Tibial nerve (tissue), 4 donors: ENCODE measurements at regions not wholly inside any gene's neighbourhood (a gene's known extent, or its start where the extent isn't known, plus 50 kb on each side); places are given as distances from the start of the nearest gene placed in this dataset.

ENCODE experiments used
- EP300 ChIP-seq, 2 donors: sonication (generic); formaldehyde crosslinking; IDR thresholded peaks; one replicate each; pipeline ENCODE4 v1.6.1; 2017; ENCODE audit warnings: antibody characterized with exemption in 2 of 2, mild to moderate bottlenecking in 1 of 2
- POLR2A ChIP-seq, 2 donors: fragments of 450-650 bp; IDR thresholded peaks; one replicate each; pipeline ENCODE4 v1.6.1; 2017; ENCODE audit warnings: antibody characterized with exemption in 2 of 2, mild to moderate bottlenecking in 2 of 2, moderate library complexity in 2 of 2
- TF ChIP-seq, protein P1 (sequence below), 5 experiments: fragments of 200-600 bp in 3 of 5; fragments of 450-650 bp in 2 of 5; sonication (generic) in 3 of 5; IDR thresholded peaks; one replicate each; pipeline ENCODE4 v1.5.1; 2016 to 2019; ENCODE audit warnings: antibody characterized with exemption in 5 of 5, mild to moderate bottlenecking in 3 of 5, moderate library complexity in 2 of 5

DNA sequence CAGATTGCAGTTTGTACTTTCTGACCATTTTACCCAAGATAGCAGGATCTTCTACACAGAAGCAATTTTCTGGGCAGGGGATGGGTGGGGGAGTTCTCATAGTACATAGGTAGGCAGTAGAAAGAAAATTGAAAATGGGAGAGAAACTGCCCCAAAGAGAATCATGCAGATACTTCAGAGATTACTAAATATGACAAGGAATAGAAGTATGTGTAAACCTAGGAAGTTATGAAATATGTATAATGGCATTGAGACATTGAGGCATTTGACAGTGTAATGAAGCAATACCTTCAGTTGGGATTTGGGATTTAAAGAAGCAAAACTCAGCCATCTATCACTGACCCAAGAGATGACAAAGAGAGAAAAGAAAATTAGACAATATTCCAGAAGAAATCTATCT is 233.0 kb downstream of the PTN start:
- no peak for TF ChIP-seq POLR2A (IDR thresholded peaks at IDR 0.05)
- TF ChIP-seq, protein P1, sequence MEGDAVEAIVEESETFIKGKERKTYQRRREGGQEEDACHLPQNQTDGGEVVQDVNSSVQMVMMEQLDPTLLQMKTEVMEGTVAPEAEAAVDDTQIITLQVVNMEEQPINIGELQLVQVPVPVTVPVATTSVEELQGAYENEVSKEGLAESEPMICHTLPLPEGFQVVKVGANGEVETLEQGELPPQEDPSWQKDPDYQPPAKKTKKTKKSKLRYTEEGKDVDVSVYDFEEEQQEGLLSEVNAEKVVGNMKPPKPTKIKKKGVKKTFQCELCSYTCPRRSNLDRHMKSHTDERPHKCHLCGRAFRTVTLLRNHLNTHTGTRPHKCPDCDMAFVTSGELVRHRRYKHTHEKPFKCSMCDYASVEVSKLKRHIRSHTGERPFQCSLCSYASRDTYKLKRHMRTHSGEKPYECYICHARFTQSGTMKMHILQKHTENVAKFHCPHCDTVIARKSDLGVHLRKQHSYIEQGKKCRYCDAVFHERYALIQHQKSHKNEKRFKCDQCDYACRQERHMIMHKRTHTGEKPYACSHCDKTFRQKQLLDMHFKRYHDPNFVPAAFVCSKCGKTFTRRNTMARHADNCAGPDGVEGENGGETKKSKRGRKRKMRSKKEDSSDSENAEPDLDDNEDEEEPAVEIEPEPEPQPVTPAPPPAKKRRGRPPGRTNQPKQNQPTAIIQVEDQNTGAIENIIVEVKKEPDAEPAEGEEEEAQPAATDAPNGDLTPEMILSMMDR (IDR thresholded peaks at IDR 0.05) = no peak
- TF ChIP-seq EP300 (IDR thresholded peaks at IDR 0.05) = no peak
